SK-MEL-5 (cell line): ENCODE measurements at regions not wholly inside any gene's neighbourhood (a gene's known extent, or its start where the extent isn't known, plus 50 kb on each side); places are given as distances from the start of the nearest gene placed in this dataset.
A peak's percentile ranks its signal among the peaks of the same experiment; 100 is the strongest.

Experiments used
- DNase-seq: peaks from one replicate; pipeline ENCODE4 v3.0.0-alpha.2; 2016; ENCODE audit warnings: low read depth, low spot score
- in situ Hi-C: cut with HindIII; loops from 2 replicates; pipeline ENCODE4 v1.10.0; 2016; ENCODE audit warnings: low sequenced_read_pairs, high pct_unique_total_duplicates, low pct_unique_long_range_greater_than_20kb

DNA sequence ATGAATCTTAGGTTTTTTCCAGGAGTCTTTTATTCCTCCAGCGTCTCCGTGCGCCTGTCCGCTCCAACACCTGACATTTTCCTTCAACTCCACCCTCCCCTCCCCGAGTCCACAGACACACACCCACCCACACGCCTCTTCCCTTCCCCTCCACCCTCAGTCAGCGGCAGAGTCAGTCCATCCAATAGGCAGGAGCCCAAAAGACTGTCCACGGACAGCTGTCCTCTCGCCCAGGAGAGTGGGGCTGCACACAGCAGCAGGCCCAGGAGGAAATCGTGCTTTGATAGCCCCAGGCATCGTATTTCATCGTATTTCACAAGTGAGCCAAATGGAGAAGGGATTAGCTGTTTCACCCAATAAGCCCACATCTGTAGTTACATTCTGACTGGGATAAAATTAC is 285.1 kb downstream of the ZEB1 start:
- no peak for DNase-seq
- in situ Hi-C loops = no loop called here

DNA sequence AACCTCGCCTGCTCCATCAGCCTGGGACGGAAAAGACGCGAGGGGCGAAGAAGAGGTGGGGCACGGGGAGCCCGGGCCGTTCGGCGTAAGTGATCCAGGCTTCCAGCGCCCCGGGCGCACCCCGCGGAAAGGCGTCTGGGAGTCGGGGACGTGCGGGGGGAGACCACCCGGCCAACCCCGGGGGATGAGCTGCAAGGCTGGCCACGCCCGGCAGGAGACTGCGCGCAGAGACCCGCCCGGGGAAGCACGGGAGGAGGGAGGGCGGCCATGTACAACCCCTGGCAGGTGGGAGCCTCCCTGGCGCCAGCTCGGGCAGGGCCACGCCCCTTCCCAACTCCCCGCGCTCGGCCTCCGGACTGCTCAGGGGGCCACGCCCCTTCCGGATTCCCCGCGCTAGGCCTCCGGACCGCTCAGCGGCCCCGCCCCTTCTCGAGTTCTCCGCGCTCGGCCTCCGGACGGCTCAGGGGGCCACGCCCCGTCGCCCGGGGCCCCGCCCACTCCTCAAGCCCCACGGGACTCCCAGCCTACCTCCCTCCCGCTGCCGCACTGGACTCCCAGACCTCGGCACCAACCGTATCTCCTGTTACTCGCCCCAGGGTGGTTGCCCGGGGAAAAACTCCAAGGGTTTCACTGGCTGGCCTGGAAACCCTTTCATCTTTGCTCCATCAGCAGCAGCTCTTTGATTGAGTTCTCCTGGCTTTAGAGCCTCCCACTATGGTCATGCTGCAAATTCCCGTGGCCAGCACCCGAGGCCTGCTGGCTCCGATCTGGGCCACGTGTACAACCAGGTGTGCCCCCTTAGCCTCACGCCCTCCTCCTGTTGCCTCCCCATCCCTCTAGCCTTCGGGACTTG is 284.4 kb downstream of the ZEB1 start:
- DNase-seq = peak; percentile 85
- in situ Hi-C loops = no loop called here

DNA sequence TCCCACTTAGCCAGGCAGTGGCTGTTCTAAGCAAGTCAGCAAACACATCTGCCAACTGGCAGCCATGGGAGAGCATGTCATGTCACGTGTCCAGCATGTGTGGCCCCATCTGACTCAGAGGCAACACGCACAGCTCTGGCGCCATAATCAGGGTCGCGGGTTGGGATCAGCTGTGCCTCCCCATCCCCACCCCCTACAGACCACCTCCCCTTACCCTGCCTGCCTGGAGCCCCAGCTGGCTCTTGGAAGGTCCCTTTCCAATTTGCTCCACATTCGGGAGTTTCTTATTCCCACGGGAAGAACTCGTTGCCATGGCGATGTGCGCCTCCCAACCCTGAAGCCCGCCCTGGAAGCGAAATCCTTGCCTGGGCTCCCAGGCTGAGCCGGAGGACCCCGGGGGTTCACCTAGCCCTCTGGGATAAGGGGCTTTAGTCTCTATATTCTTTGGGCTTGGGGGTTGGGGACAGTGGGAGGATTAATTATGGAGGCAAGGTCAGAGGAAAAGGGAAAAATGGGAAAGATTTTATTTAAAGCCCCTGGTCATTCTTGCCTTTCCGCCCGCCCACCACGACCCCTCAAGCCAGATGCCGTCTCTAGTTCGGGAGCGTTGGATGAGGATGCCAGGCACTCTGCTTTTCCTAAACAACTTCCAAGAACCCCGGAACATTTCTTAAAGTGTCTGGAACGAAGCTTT is 283.7 kb downstream of the ZEB1 start:
- in situ Hi-C loops = no loop called here
- DNase-seq = peak; percentile 2

DNA sequence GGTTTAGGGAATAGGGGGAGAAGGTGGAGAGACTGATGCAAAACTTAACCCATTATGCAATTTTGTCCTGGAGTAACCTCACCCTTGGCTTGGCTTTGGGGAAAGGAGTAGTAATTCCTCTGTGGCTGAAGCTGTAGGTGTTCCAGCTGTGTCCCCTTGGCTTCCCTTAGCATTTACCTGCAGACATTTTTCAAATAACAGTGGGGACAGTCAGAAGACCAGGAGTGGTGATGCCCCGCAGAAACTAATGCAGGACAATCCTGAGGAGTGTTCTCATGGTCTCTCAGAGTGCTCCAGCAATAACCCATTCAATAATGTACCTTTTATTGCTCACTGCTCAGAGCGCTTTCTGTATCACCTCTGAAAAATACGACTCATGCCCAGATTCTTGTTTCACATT is 282.1 kb downstream of the ZEB1 start:
- in situ Hi-C loops = no loop called here
- no peak for DNase-seq

DNA sequence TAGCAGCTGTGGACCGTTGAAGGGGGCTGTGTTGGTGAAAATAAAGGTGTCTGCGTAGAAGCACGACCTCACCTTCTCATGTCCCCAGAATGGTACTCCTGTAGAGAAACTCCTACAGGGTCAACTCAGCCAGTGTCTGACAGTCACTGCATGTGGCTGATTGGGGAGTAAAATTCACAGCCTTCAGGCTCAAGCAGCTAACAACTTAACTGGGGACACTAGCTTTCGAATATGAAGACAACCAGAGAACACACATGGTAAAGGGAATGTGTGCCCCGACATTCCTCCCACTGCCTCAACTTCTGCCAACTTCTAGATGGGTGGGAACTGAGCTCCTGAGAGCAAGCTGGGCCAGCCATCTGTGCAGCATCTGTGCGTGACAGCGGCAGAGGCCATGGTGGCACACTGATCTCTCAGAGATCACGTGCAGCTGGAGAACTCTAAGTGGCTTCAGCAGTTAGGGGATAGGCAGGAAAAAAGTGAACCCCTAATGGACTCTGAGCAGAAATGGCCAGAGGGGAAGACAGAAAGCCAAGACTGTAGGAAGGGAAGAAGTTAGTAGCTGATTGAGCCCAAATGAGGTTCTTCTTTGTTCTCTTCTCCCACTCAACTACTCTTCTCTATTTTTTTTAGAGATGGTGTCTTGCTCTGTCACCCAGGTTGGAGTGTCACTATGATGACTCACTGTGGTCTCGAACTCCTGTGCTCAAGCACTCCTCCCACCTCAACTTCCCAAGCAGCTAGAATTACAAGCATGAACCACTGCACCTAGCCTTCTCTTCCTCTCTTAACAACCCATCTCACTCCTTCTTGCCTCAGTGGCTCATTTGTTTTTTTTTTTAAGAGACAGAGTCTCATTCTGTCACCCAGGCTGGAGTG is 280.8 kb downstream of the ZEB1 start:
- DNase-seq = no peak

DNA sequence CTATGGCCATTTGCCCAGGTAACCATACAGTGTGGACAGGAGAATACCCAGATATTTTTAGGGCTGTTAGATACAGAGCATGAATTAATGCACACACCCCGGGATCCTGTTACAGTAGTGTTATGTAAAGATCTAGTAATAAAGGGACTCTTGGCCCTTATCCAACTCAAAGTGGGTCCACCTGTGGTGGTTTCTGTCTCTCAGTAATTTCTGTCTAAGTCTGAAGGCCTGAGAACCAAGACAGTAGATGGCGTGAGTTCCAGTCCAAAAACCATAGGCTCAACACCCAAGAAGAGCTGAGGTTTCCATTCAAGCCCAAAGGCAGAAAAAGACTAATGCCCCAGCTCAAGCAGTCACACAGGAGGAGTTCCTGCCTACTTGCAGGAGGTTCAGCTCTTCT is 277.7 kb downstream of the ZEB1 start:
- in situ Hi-C loops = no loop called here
- no peak for DNase-seq

More for the DNA sequence above, 280.8 kb downstream of the ZEB1 start:
- in situ Hi-C loops = no loop called here

DNA sequence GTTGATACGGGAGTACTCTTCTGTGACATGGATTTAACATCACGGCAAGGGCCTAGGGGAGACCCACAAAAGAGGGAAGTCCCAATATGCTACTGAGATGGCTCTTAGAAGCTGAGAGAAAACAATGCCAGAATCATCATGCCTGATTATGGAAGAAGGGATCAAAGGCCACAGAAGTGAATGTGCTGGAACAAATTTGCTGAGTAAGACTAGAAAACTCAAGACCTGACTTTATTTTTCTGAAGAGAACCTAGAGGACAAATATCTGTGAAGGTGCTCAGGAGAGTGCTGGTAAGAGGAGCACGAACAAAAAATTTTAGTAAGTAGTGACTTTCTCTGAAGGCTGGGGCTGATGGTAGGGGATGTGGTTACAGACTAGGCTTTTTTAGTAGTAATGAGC is 277.0 kb downstream of the ZEB1 start:
- in situ Hi-C loops = no loop called here
- DNase-seq = no peak

DNA sequence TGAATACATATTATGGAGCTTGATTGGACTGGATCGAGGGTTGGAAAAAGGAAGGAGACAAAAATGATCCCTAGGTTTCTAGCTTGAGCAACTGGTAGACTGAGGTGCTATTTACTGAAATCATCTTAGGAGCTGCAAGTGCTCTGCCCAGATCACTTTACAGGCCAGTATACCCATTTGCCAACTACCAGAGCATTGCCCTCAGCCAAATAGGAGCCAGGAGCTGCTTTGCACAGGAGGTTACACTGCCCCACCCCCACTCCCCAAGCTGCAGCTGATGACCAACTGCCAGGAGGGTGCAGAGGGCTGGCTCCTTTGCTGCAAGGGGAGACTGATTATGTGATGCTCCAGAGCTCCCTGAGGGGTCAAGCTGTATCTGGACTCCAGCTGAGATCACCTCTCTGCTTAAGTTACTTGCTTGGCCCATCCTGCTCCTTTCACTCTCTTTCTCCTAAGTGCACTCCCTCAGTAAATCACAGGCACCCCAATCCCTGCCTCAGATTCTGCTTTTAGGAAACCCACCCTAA is 275.4 kb downstream of the ZEB1 start:
- in situ Hi-C loops = no loop called here
- DNase-seq = no peak

DNA sequence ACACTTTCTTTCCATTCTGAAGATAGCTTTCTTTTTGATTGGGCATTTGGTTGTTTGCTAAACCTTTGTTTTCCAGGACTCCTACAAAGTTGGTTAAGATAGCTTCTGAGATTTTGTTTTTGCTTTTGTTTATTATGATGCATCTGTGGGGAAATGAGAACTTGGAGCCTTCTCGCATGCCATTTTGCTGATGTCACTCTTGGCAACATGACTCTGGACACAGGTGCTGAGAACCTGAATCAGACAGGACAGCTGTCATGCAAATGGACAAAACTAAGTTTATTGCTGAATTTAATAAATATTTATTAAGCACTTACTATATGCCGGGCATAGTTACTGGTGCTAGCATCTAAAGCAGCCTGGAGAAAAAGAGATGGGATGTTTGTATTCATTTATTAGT is 274.1 kb downstream of the ZEB1 start:
- in situ Hi-C loops = no loop called here
- DNase-seq = no peak

DNA sequence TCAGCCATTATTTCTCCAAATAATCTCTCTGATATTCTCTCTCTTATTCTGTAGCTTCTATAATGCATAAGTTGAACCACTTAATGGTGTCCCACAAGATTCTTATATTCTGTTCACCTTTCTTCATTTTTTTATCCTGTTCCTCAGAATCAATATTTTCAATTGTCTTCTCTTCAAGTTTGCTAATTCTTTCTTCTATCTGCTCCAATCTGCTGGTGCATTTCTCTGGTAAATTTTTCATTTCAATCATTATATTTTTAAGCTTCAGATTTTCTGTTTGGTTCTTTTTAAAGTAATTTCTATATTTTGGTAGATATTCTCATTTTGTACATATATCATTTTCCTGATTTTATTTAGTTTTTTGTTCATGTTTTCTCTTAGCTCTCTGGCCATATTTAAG is 272.6 kb downstream of the ZEB1 start:
- no peak for DNase-seq
- in situ Hi-C loops = no loop called here

DNA sequence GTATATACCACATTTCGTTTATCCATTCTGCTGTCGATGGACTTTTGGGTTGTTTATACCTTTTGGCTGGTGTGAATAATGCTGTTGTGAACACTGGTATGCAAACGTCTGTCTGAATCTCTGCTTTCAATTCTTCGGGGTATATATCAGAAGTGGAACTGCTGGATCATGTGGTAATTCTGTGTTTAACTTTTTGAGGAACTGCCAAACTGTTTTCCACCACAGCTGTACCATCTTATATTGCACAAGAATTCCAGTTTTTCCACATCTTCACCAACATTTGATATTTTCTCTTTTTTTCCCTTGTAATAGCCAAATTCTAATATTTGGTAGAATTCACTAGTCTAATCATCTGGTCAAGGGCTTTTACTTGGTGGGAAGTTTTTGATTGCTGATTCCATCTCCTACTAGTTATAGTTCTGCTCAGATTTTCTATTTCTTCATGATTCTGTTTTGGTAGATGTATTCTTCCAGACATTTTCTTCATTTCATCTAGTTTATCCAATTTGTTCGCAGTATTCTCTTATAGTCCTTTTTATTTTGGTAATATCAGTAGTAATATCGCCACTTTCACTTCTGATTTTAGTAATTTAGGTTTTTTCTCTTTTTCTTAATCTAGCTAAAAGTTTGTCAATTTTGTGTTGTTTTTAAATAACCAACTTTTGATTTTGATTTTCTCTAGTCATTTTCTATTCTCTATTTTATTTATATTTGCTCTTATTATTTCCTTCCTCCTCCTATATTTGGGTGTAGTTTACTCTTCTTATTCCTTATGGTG is 271.2 kb downstream of the ZEB1 start:
- DNase-seq = no peak
- in situ Hi-C loops = no loop called here

DNA sequence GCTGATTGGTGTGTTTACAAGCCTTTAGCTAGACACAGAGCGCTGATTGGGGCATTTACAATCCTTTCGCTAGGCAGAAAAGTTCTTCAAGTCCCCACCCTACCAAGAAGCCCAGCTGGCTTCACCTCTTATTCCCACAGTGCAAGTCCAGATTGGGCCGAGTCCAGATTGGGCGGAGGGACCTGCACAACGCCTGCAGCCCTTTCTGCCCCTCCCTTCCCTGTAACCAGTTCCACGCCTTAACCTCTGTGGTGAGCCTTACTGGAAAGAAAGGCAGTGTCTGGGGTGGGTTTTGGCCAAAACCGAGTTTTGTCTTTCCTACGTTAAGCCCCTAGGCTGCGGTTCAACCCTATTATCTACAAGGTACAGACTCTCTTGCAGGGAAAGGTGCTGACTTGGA is 268.7 kb downstream of the ZEB1 start:
- no peak for DNase-seq
- in situ Hi-C loops = no loop called here

DNA sequence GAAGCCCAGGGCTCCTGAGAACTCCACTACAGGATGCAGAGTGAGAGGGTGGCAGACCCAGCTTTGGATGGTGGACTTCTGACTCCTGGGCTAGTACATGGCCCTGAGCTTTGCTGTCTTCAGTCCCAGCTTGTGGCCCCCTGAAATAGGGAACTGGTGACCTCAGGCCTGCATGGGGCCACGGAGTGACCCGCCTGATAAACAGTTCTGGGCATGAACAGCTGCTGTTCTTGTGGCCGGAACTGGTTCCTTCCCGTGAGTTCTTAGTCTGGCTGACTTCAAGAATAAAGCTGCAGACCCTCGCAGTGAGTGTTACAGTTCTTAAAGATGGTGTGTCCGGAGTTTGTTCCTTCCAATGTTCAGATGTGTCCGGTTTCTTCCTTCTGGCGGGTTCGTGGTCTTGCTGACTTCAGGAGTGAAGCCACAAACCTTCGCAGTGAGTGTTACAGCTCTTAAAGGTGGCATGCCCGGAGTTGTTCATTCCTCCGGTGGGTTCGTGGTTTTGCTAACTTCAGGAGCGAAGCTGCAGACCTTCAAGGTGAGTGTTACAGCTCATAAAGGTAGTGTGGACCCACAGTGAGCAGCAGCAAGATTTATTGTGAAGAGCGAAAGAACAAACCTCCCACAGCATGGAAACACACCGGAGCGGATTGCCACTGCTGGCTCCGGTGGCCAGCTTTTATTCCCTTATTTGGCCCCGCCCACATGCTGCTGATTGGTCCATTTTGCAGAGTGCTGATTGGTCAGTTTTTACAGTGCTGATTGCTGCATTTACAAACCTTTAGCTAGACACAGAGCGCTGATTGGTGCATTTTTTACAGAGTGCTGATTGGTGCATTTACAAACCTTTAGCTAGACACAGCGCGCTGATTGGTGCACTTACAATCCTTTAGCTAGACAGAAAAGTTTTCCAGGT is 268.0 kb downstream of the ZEB1 start:
- no peak for DNase-seq
- in situ Hi-C loops = no loop called here

DNA sequence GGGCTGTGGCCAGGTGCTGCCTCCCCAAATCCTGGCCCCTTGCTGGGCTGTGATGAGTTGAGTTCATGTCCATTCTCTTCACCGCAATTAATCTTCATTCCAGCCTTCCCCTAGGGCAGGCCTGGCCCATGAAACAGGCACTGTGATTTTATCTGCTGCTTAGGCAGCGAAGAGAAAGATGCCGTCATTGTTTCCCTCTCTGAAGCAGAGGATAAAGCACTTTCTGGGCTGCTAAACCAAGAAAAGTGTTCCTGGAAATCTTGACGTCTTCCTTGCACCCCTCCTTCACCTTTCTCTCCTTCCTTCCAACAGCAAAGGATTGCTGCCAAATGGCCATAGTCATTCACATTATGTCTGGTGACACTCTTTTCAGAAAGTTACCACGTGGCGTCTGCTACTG is 265.9 kb downstream of the ZEB1 start:
- in situ Hi-C loops = no loop called here

DNA sequence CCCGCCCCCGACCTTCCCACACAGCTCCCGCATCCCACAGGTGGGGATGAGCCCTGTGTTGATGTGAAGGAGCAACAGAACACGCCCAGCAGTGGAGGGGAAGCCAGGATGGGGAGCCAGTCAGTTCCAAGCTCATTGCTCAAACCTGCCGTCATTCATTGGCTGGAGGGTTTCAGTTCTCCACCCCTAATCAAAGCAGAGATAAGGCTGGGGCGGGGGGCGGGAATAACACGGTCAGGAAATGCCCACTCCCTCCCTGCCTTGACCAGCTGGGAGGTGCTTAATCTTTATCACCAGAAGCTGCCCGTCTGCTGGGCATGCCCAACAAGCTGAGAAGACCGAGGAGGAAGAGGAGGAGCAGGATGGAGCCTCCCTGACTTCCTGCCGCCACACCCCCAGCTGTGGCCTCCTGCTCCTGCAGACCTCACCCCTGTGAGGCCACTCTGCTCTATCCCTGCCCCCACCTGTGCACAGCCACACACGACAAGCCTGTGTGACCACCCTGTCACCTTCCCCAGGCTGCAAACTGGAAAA is 265.1 kb downstream of the ZEB1 start:
- in situ Hi-C loops = no loop called here
- no peak for DNase-seq

More for the DNA sequence above, 265.9 kb downstream of the ZEB1 start:
- DNase-seq = no peak

DNA sequence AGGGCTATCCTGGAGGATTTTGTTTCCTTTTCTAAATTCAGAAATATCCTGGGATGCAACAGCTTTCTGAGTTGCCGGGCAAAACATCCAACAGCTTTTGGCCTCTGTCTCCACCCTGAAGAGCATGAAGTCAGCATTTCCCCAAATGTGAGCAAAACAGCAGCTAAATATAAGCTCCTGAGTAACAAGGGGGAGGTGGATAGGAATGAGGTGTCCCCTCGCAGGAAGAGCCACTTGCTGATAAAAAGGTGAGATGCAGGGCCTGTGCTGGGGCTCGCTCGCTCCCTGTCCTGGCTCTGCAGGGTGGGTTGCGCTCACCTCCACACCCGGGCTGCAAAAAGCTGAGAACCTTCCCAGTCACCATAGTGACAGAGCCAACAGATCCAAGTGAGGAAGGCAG is 264.3 kb downstream of the ZEB1 start:
- no peak for DNase-seq
- in situ Hi-C loops = no loop called here
